GM12874 (cell line): ENCODE measurements at regions not wholly inside any gene's neighbourhood (a gene's known extent, or its start where the extent isn't known, plus 50 kb on each side); places are given as distances from the start of the nearest gene placed in this dataset.

Experiments
- CTCF ChIP-seq: IDR thresholded peaks from 2 replicates; pipeline ENCODE4 v1.5.1; 2011; ENCODE audit warnings: low read depth, mild to moderate bottlenecking, control low read depth, low read length, moderate library complexity; ENCODE audit not compliant: insufficient read depth

- TF ChIP-seq CTCF: no peak
Measured at GRCh38 chr11:106379712-106380111, 302.2 kb downstream of the AASDHPPT start.

- no peak for TF ChIP-seq CTCF
Measured at GRCh38 chr11:106381895-106382294, 304.4 kb downstream of the AASDHPPT start.

DNA sequence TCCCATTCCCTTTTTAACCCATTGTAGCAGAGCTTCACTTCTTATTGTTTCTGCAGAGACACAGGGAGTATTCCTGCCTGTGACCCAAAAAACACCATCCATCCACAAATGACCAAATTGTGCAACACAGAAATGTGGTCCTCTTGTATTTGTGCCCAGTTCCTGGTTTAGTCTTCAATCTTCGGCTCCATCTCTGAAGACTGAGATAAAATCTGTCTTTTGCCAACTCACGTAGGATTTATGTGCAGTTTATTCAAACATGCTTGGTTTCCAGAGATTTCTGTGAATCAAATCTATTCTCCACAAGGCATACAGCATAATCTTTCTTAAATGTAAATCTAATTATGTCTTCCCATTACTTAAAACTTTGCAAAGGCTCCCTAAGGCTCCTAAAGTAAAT, 307.0 kb downstream of the AASDHPPT start:
- no peak for TF ChIP-seq CTCF

DNA sequence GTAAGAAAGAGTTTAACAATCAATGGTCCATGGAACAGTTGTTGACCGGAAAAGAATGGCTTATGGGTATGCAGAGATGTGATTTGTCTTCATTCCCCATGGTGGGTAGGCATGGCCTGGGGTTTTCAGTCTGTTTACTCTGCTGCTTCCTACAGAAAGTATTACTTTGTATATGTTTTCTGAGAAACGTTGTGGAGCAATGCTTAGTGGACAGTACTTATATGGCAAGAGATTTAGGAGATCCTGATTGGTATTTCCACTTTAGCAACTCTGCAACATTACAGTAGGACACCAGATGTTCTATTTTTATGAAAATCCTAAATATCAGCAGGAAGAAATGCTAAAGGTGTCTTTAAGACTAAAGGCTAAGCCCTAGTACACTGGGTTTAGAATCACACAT, 309.1 kb downstream of the AASDHPPT start:
- no peak for TF ChIP-seq CTCF

GRCh38 chr11:106389101-106389500, 311.6 kb downstream of the AASDHPPT start:
- no peak for TF ChIP-seq CTCF

GRCh38 chr11:106390078-106390477, 312.6 kb downstream of the AASDHPPT start:
- TF ChIP-seq CTCF: no peak

- no peak for TF ChIP-seq CTCF
Measured at GRCh38 chr11:106391771-106392420, 314.4 kb downstream of the AASDHPPT start.
